ENCODE measurements at regions not wholly inside any gene's neighbourhood (a gene's known extent, or its start where the extent isn't known, plus 50 kb on each side); places are given as distances from the start of the nearest gene placed in this dataset.

DNA sequence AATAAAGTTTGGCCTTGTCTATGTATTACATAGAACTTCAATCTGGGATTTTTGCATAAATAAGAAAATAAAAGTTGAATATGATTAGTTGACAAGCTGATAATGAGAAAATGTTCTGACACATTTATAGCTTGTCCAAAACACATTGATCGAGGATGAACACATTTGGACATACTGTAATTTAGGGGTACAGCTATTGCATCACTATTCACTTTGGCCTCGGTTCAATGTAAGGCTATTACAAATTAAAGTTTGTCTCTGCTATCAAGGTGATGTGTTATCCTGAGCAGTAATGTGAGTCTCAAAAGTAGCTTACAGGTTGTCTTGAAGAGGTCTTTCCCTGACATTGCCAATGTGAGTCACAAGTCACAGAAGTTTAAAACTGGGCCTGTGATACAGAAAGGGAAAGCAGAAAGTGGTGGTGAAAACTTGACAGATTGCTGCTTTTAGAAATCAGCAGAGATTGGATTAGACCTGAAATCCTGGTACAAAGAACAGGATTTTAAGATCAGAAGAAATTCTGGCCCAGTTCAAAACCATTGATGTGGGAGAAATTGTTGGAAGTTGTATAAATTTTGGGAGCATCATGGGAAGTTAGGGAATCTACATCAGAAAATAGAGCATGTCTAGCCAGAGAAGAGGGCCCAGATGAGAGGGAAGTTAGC is 674.1 kb downstream of the NYAP2 start:
- no peaks in the 10 kb centered on the region for H3K23me2 ChIP-seq (ENCODE audit: insufficient read length, low read depth, low read length, poor library complexity, severe bottlenecking)
- no peaks in the 10 kb centered on the region for H3K27me3 ChIP-seq (ENCODE audit: insufficient read depth, low read length)
- H2AK5ac ChIP-seq (ENCODE audit: insufficient read length, low read length) = no peak overlapping the region
- WGBS (ENCODE audit: extremely low coverage, insufficient read length, low lambda C conversion rate) = no CpG with 5 or more reads among the region's 2 CpGs
- H3K4me1 Mint-ChIP-seq = no peaks in the 10 kb centered on the region
- H3K4me1 ChIP-seq (ENCODE audit: insufficient read depth, low read length) = no peaks in the 10 kb centered on the region
- H4K8ac ChIP-seq (replicated peaks; ENCODE audit: insufficient read length, low read depth, low read length) = no peak overlapping the region
- no peak overlapping the region for H3K14ac ChIP-seq (ENCODE audit: insufficient read depth, low read length)
- no peak overlapping the region for H4K91ac ChIP-seq (ENCODE audit: insufficient read length, low read depth, low read length)
- H3K9ac ChIP-seq (ENCODE audit: extremely low read depth, insufficient read length, low read length) = no peak overlapping the region
- DNase-seq = no peak
- no peak overlapping the region for H4K5ac ChIP-seq (ENCODE audit: insufficient read length, low read depth, low read length)
- H2BK20ac ChIP-seq (ENCODE audit: low read depth, low read length, poor library complexity, severe bottlenecking) = no peak overlapping the region
- H3K79me1 ChIP-seq (ENCODE audit: insufficient read depth, low read depth, low read length, poor library complexity, severe bottlenecking) = no peaks in the 10 kb centered on the region
- H3K27ac ChIP-seq (ENCODE audit: insufficient read length, low read depth, low read length) = no peak overlapping the region
- H2BK5ac ChIP-seq (ENCODE audit: insufficient read length, low read length) = no peak overlapping the region
- TF ChIP-seq, protein P1, sequence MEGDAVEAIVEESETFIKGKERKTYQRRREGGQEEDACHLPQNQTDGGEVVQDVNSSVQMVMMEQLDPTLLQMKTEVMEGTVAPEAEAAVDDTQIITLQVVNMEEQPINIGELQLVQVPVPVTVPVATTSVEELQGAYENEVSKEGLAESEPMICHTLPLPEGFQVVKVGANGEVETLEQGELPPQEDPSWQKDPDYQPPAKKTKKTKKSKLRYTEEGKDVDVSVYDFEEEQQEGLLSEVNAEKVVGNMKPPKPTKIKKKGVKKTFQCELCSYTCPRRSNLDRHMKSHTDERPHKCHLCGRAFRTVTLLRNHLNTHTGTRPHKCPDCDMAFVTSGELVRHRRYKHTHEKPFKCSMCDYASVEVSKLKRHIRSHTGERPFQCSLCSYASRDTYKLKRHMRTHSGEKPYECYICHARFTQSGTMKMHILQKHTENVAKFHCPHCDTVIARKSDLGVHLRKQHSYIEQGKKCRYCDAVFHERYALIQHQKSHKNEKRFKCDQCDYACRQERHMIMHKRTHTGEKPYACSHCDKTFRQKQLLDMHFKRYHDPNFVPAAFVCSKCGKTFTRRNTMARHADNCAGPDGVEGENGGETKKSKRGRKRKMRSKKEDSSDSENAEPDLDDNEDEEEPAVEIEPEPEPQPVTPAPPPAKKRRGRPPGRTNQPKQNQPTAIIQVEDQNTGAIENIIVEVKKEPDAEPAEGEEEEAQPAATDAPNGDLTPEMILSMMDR (conservative IDR thresholded peaks at IDR 0.05) = no peak
- H3K4me3 Mint-ChIP-seq = no peak overlapping the region
- no peaks in the 10 kb centered on the region for H3K27me3 Mint-ChIP-seq (ENCODE audit: low read depth)
- H3K9me3 ChIP-seq (ENCODE audit: control insufficient read depth, low read depth, low read length) = no peaks in the 10 kb centered on the region
- H3K4ac ChIP-seq (ENCODE audit: low read depth, low read length) = no peak overlapping the region
- H3K23ac ChIP-seq (ENCODE audit: insufficient read length, low read depth, low read length) = no peak overlapping the region
- no peak overlapping the region for H2AFZ ChIP-seq (ENCODE audit: low read length)
- no peak overlapping the region for H2BK12ac ChIP-seq (ENCODE audit: insufficient read length, low read depth, low read length)
- H3K9me3 Mint-ChIP-seq = no peaks in the 10 kb centered on the region
- H4K20me1 ChIP-seq (ENCODE audit: control insufficient read depth, insufficient read depth, insufficient read length) = no peaks in the 10 kb centered on the region
- H3K4me2 ChIP-seq (ENCODE audit: insufficient read depth, insufficient read length, low read length) = no peak overlapping the region
- H2BK120ac ChIP-seq (ENCODE audit: low read depth, low read length, poor library complexity, severe bottlenecking) = no peak overlapping the region
- H3T11ph ChIP-seq (ENCODE audit: low read length) = no peak overlapping the region
- no peak overlapping the region; a peak in 1 of 7 replicates for H3K27ac Mint-ChIP-seq
- no peak overlapping the region for H3K56ac ChIP-seq (ENCODE audit: insufficient read length, low read depth, low read length)
- no peak overlapping the region for H2BK15ac ChIP-seq (ENCODE audit: low read depth, low read length)
- no peak overlapping the region for H3K18ac ChIP-seq (ENCODE audit: insufficient read length, low read depth, low read length)
- no peaks in the 10 kb centered on the region for H3K36me3 Mint-ChIP-seq (ENCODE audit: insufficient read depth in 1 of 3, low read depth in 3 of 3)
- H3K79me2 ChIP-seq (ENCODE audit: insufficient read depth, low read length) = no peaks in the 10 kb centered on the region

All from H9 (cell line).